ENCODE measurements at regions not wholly inside any gene's neighbourhood (a gene's known extent, or its start where the extent isn't known, plus 50 kb on each side); places are given as distances from the start of the nearest gene placed in this dataset.
"Not testable (repeated sequence)": the region's sequence is repeated elsewhere in the genome, so short reads cannot be mapped to it uniquely, and the experiment has no call there.

GRCh38 chr7:126166645-126167044 lies 1086.1 kb downstream of the GRM8 start:
- no peak for DNase-seq

- DNase-seq: no peak
Observed at GRCh38 chr7:126163647-126164046, 1089.1 kb downstream of the GRM8 start.

GRCh38 chr7:126157391-126157790 lies 1095.3 kb downstream of the GRM8 start:
- DNase-seq: no peak

- DNase-seq: no peak
Observed at GRCh38 chr7:126150278-126150958, 1102.3 kb downstream of the GRM8 start.

GRCh38 chr7:126140858-126141466 lies 1111.8 kb downstream of the GRM8 start:
- no peak for DNase-seq

- DNase-seq: no peak
Observed at GRCh38 chr7:126119981-126120380, 1132.8 kb downstream of the GRM8 start.

- no peak for DNase-seq
Observed at GRCh38 chr7:126103582-126103981, 1149.2 kb downstream of the GRM8 start.

GRCh38 chr7:126083014-126083413 lies 1153.4 kb upstream of the POT1 start:
- DNase-seq: no peak

- no peak for DNase-seq
Observed at GRCh38 chr7:126079581-126079980, 1150.0 kb upstream of the POT1 start.

- no peak for DNase-seq
Observed at GRCh38 chr7:126079151-126079550, 1149.5 kb upstream of the POT1 start.

GRCh38 chr7:126065766-126066165 lies 1136.1 kb upstream of the POT1 start:
- no peak for DNase-seq

GRCh38 chr7:126057979-126058378 lies 1128.4 kb upstream of the POT1 start:
- DNase-seq: no peak

- DNase-seq: not testable (repeated sequence)
Observed at GRCh38 chr7:126056613-126057012, 1127.0 kb upstream of the POT1 start.

- no peak for DNase-seq
Observed at GRCh38 chr7:126052229-126052628, 1122.6 kb upstream of the POT1 start.

GRCh38 chr7:126044662-126045061 lies 1115.0 kb upstream of the POT1 start:
- DNase-seq: no peak

- DNase-seq: no peak
Observed at GRCh38 chr7:126041472-126041871, 1111.8 kb upstream of the POT1 start.

GRCh38 chr7:126040114-126041045 lies 1110.8 kb upstream of the POT1 start:
- no peak for DNase-seq

GRCh38 chr7:126026421-126027088 lies 1096.9 kb upstream of the POT1 start:
- no peak for DNase-seq

- no peak for DNase-seq
Observed at GRCh38 chr7:126022452-126022851, 1092.8 kb upstream of the POT1 start.

GRCh38 chr7:126016722-126017121 lies 1087.1 kb upstream of the POT1 start:
- no peak for DNase-seq

GRCh38 chr7:126005064-126005463 lies 1075.4 kb upstream of the POT1 start:
- DNase-seq: no peak

- DNase-seq: no peak
Observed at GRCh38 chr7:126001349-126001748, 1071.7 kb upstream of the POT1 start.

GRCh38 chr7:125984795-125985194 lies 1055.2 kb upstream of the POT1 start:
- no peak for DNase-seq

Measured in NCI-H1694 treated with DMSO at 0.1 percent for 48 hours (cell line).